ENCODE measurements at regions not wholly inside any gene's neighbourhood (a gene's known extent, or its start where the extent isn't known, plus 50 kb on each side); places are given as distances from the start of the nearest gene placed in this dataset.
A peak's percentile ranks its signal among the peaks of the same experiment; 100 is the strongest.

- DNase-seq = no peak
- Histone ChIP-seq H3K4me1 (no peaks in the 10 kb centered on the region), H3K9me3 (peaks cover 0 to 7% (median 0%) of the 10 kb centered on the region in 12 donors), H3K27ac (peak overlapping the region in 1 of 12 donors; percentile 37), H3K4me3 (no peak overlapping the region), H3K36me3 (no peaks in the 10 kb centered on the region), H3K27me3 (no peaks in the 10 kb centered on the region)
- WGBS, 4 donors = 23 to 50% (median 44%) methylated on average over 2 of the region's 2 CpGs
- intact Hi-C loops (cut with DNase I) = no loop called here
- TF ChIP-seq POLR2A (IDR thresholded peaks at IDR 0.05) = no peak
- no peak for TF ChIP-seq CTCF (IDR thresholded peaks at IDR 0.05)
- ATAC-seq = no peak
These were observed 279.3 kb upstream of the TENM4 start for GRCh38 chr11:79720115-79720514.

- ATAC-seq (peak in 1 of 4 donors; percentile 44), DNase-seq (no peak)
- Histone ChIP-seq H3K36me3 (no peaks in the 10 kb centered on the region), H3K4me1 (no peaks in the 10 kb centered on the region), H3K9me3 (peaks cover 0 to 39% (median 11%) of the 10 kb centered on the region in 12 donors), H3K4me3 (no peak overlapping the region), H3K27me3 (no peaks in the 10 kb centered on the region), H3K27ac (no peak overlapping the region)
- WGBS, 4 donors = 51 to 58% (median 52%) methylated on average over 10 of the region's 10 CpGs
- intact Hi-C loops (cut with DNase I) = loop anchor here in 5 of 10 donors (10.0 kb wide), 1 partner anchor 446 kb away; no protein-coding TSS in a partner anchor
- no peak for TF ChIP-seq POLR2A (IDR thresholded peaks at IDR 0.05)
- peak in 8 of 12 donors; percentile 16 to 45 (median 33) for TF ChIP-seq CTCF (IDR thresholded peaks at IDR 0.05)
These were observed 267.6 kb upstream of the TENM4 start for GRCh38 chr11:79708319-79708932.

DNA sequence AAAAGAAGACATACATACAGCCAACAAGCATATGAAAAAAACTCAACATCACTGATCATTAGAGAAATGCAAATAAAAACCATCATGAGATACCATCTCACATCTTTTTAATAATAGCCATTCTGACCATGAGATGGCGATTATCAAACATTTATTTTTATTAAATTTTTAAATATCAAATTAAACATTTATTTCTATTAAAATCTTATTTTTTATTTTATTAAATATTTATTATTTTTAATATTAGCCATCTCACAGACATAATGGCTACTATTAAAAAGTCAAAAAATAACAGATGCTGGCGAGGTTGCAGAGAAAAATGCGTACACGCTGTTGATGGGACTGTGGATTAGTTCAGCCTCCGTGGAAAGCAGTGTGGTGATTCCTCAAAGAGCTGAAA lies 264.8 kb upstream of the TENM4 start:
- Histone ChIP-seq H3K4me1 (no peaks in the 10 kb centered on the region), H3K4me3 (no peak overlapping the region), H3K36me3 (no peaks in the 10 kb centered on the region), H3K9me3 (peaks cover 0 to 39% (median 13%) of the 10 kb centered on the region in 12 donors), H3K27me3 (no peaks in the 10 kb centered on the region), H3K27ac (no peak overlapping the region)
- no peak for ATAC-seq
- WGBS, 4 donors = 77 to 95% (median 94%) methylated on average over 5 of the region's 5 CpGs
- intact Hi-C loops (cut with DNase I) = loop anchor here in 5 of 10 donors (10.0 kb wide), 1 partner anchor 449 kb away; no protein-coding TSS in a partner anchor
- DNase-seq = no peak
- TF ChIP-seq POLR2A (IDR thresholded peaks at IDR 0.05) = no peak

GRCh38 chr11:79702303-79702702 lies 261.5 kb upstream of the TENM4 start:
- intact Hi-C loops (cut with DNase I) = loop anchor here in 5 of 10 donors (10.0 kb wide), 1 partner anchor 452 kb away; no protein-coding TSS in a partner anchor
- DNase-seq = no peak
- Histone ChIP-seq H3K4me3 (no peak overlapping the region), H3K9me3 (peaks cover 0 to 28% (median 13%) of the 10 kb centered on the region in 12 donors), H3K36me3 (no peaks in the 10 kb centered on the region), H3K27me3 (no peaks in the 10 kb centered on the region), H3K27ac (no peak overlapping the region), H3K4me1 (no peaks in the 10 kb centered on the region)
- TF ChIP-seq CTCF (IDR thresholded peaks at IDR 0.05) (no peak), POLR2A (IDR thresholded peaks at IDR 0.05) (no peak)
- ATAC-seq = no peak
- 96 to 98% (median 96%) methylated on average over 3 of the region's 3 CpGs for WGBS, 4 donors

Measured in heart left ventricle (tissue), 16 donors.